ENCODE measurements at regions not wholly inside any gene's neighbourhood (a gene's known extent, or its start where the extent isn't known, plus 50 kb on each side); places are given as distances from the start of the nearest gene placed in this dataset.

DNA sequence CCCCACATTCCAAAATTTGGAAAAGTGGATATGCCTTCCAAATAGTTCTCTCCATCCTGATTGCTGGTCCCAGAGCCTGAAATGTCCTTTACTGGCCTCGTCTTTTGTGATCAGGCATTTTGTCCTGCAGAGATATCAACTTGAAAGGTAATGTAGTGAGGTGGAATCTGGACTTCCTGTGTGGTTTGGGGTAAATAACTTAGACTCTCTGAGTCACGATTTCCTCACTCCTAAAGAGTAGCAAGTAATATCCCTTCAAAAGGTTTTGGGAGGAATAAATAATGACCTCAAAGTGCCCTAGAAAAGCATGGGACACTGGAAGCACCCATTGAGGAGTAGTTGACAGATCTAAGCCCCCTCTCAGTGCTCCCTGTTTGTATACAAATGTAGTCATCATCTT lies 426.6 kb downstream of the OMA1 start:
- no peak overlapping the region for H3K4me3 Mint-ChIP-seq
- CTCF ChIA-PET: no interaction called here
- no peaks in the 10 kb centered on the region for H3K9me3 Mint-ChIP-seq (ENCODE audit: insufficient read depth)
- no peaks in the 10 kb centered on the region for H3K79me2 ChIP-seq (ENCODE audit: control insufficient read depth, insufficient read depth, low read length)
- H3K9me3 ChIP-seq (ENCODE audit: control extremely low read depth in 1 of 3, control insufficient read depth in 2 of 3, insufficient read depth in 1 of 3, low read length in 2 of 3): no peaks in the 10 kb centered on the region
- no peak for ATAC-seq (ENCODE audit: low read depth)
- no peak overlapping the region for H3K27ac ChIP-seq (ENCODE audit: low read length in 2 of 2)
- H3K27me3 Mint-ChIP-seq: no peaks in the 10 kb centered on the region
- H3K27ac Mint-ChIP-seq: no peak overlapping the region
- H3K4me3 ChIP-seq (ENCODE audit: control extremely low read depth in 1 of 5, extremely low read depth in 1 of 5, insufficient read depth in 1 of 5, low read depth in 2 of 5, low read length in 4 of 5): no peak overlapping the region
- H3K4me2 ChIP-seq (replicated peaks; ENCODE audit: low read depth, low read length, poor library complexity, severe bottlenecking): no peak overlapping the region
- intact Hi-C loops (cut with micrococcal nuclease): no loop called here
- H3K27me3 ChIP-seq (replicated peaks in 1 of 4; ENCODE audit: control extremely low read depth in 1 of 4, control insufficient read depth in 3 of 4, insufficient read depth in 4 of 4, low read length in 3 of 4): no peaks in the 10 kb centered on the region
- TF ChIP-seq, protein P1, sequence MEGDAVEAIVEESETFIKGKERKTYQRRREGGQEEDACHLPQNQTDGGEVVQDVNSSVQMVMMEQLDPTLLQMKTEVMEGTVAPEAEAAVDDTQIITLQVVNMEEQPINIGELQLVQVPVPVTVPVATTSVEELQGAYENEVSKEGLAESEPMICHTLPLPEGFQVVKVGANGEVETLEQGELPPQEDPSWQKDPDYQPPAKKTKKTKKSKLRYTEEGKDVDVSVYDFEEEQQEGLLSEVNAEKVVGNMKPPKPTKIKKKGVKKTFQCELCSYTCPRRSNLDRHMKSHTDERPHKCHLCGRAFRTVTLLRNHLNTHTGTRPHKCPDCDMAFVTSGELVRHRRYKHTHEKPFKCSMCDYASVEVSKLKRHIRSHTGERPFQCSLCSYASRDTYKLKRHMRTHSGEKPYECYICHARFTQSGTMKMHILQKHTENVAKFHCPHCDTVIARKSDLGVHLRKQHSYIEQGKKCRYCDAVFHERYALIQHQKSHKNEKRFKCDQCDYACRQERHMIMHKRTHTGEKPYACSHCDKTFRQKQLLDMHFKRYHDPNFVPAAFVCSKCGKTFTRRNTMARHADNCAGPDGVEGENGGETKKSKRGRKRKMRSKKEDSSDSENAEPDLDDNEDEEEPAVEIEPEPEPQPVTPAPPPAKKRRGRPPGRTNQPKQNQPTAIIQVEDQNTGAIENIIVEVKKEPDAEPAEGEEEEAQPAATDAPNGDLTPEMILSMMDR (IDR thresholded peaks at IDR 0.05): no peak
- H3K4me1 ChIP-seq (ENCODE audit: control insufficient read depth in 2 of 2, insufficient read depth in 2 of 2, low read length in 2 of 2): no peaks in the 10 kb centered on the region
- POLR2A ChIA-PET: no interaction called here
- WGBS (ENCODE audit: insufficient coverage): no CpG with 5 or more reads among the region's 2 CpGs
- no peak for DNase-seq
- no peak overlapping the region for H3K9ac ChIP-seq (ENCODE audit: low read length)
- H2AFZ ChIP-seq (ENCODE audit: insufficient read depth, low read depth, low read length, poor library complexity, severe bottlenecking): no peak overlapping the region
- H3K36me3 ChIP-seq (replicated peaks in 1 of 2; ENCODE audit: control extremely low read depth in 1 of 2, control insufficient read depth in 1 of 2, extremely low read depth in 1 of 2, insufficient read depth in 2 of 2, low read length in 1 of 2): no peaks in the 10 kb centered on the region
- H3K4me1 Mint-ChIP-seq: no peaks in the 10 kb centered on the region
- H4K20me1 ChIP-seq (ENCODE audit: control insufficient read depth, insufficient read depth, low read length, poor library complexity, severe bottlenecking): no peaks in the 10 kb centered on the region

DNA sequence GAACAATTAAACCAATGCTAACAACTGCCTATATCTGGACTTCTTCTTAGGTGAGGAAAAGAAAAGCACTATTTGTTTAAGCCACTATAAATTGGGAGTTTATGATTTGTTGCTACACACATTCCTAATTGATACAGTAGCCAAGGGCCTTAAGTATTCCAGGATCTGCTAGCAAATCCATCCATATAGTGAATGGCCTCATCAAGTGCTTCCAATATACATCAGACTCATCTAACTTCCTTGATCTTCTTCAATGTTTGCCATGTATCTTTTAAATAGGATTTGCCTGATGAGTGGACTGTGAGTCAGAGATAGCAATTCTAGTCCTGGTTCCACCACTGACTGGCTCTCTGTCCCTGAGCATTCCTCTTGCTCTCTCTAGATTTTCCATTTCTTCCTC lies 430.2 kb downstream of the OMA1 start:
- CTCF ChIA-PET: no interaction called here
- no peaks in the 10 kb centered on the region for H3K36me3 ChIP-seq (replicated peaks in 1 of 2; ENCODE audit: control extremely low read depth in 1 of 2, control insufficient read depth in 1 of 2, extremely low read depth in 1 of 2, insufficient read depth in 2 of 2, low read length in 1 of 2)
- ATAC-seq (ENCODE audit: low read depth) (no peak), DNase-seq (no peak)
- no peak overlapping the region for H3K27ac Mint-ChIP-seq
- intact Hi-C loops (cut with micrococcal nuclease): no loop called here
- no peak overlapping the region for H3K9ac ChIP-seq (ENCODE audit: low read length)
- no peaks in the 10 kb centered on the region for H3K27me3 Mint-ChIP-seq
- H3K4me1 Mint-ChIP-seq: no peaks in the 10 kb centered on the region
- no peaks in the 10 kb centered on the region for H3K4me1 ChIP-seq (ENCODE audit: control insufficient read depth in 2 of 2, insufficient read depth in 2 of 2, low read length in 2 of 2)
- no peaks in the 10 kb centered on the region for H3K79me2 ChIP-seq (ENCODE audit: control insufficient read depth, insufficient read depth, low read length)
- no peaks in the 10 kb centered on the region for H3K9me3 ChIP-seq (ENCODE audit: control extremely low read depth in 1 of 3, control insufficient read depth in 2 of 3, insufficient read depth in 1 of 3, low read length in 2 of 3)
- TF ChIP-seq EZH2 (IDR thresholded peaks at IDR 0.05; ENCODE audit: borderline replicate concordance, insufficient read depth, low read depth, low read length, poor library complexity, severe bottlenecking): no peak
- TF ChIP-seq, protein P1 (IDR thresholded peaks at IDR 0.05): no peak
- no peak overlapping the region for H2AFZ ChIP-seq (ENCODE audit: insufficient read depth, low read depth, low read length, poor library complexity, severe bottlenecking)
- no peak overlapping the region for H3K4me3 Mint-ChIP-seq
- peaks cover 3% of the 10 kb centered on the region for H3K9me3 Mint-ChIP-seq (ENCODE audit: insufficient read depth)
- no peak overlapping the region for H3K4me3 ChIP-seq (ENCODE audit: control extremely low read depth in 1 of 5, extremely low read depth in 1 of 5, insufficient read depth in 1 of 5, low read depth in 2 of 5, low read length in 4 of 5)
- no peak overlapping the region for H3K4me2 ChIP-seq (replicated peaks; ENCODE audit: low read depth, low read length, poor library complexity, severe bottlenecking)
- POLR2A ChIA-PET: no interaction called here
- H3K27ac ChIP-seq (ENCODE audit: low read length in 2 of 2): no peak overlapping the region
- no peaks in the 10 kb centered on the region for H3K27me3 ChIP-seq (replicated peaks in 1 of 4; ENCODE audit: control extremely low read depth in 1 of 4, control insufficient read depth in 3 of 4, insufficient read depth in 4 of 4, low read length in 3 of 4)
- no peaks in the 10 kb centered on the region for H4K20me1 ChIP-seq (ENCODE audit: control insufficient read depth, insufficient read depth, low read length, poor library complexity, severe bottlenecking)
